Tibial nerve (tissue), 4 donors: ENCODE measurements at regions not wholly inside any gene's neighbourhood (a gene's known extent, or its start where the extent isn't known, plus 50 kb on each side); places are given as distances from the start of the nearest gene placed in this dataset.

ENCODE experiments used
- CTCF ChIP-seq, 5 experiments: fragments of 200-600 bp in 3 of 5; fragments of 450-650 bp in 2 of 5; sonication (generic) in 3 of 5; IDR thresholded peaks; one replicate each; pipeline ENCODE4 v1.5.1; 2016 to 2019; ENCODE audit warnings: antibody characterized with exemption in 5 of 5, mild to moderate bottlenecking in 3 of 5, moderate library complexity in 2 of 5
- EP300 ChIP-seq, 2 donors: sonication (generic); formaldehyde crosslinking; IDR thresholded peaks; one replicate each; pipeline ENCODE4 v1.6.1; 2017; ENCODE audit warnings: antibody characterized with exemption in 2 of 2, mild to moderate bottlenecking in 1 of 2
- POLR2A ChIP-seq, 2 donors: fragments of 450-650 bp; IDR thresholded peaks; one replicate each; pipeline ENCODE4 v1.6.1; 2017; ENCODE audit warnings: antibody characterized with exemption in 2 of 2, mild to moderate bottlenecking in 2 of 2, moderate library complexity in 2 of 2

DNA sequence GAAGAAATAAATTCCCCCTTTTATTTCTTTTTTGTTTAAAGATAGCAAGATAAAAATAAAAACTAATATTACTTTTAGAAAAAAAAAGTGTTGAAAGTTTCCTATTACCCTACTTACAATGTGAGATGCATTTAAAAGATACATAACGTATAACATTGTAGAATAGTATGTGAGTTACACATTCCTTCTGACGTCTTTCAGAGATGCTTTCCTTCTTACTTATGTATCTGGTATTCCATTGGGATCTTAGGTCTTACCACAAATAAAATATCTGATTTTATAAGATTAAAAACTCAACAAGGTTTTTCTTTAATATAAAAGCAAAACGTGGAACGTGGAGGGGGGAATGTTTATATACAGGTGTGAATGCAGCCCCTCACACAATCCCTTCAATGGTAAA is 147.2 kb upstream of the ETS2 start:
- TF ChIP-seq CTCF (IDR thresholded peaks at IDR 0.05) = no peak
- no peak for TF ChIP-seq POLR2A (IDR thresholded peaks at IDR 0.05)
- TF ChIP-seq EP300 (IDR thresholded peaks at IDR 0.05) = no peak
